IMR-90 (cell line): ENCODE measurements at regions not wholly inside any gene's neighbourhood (a gene's known extent, or its start where the extent isn't known, plus 50 kb on each side); places are given as distances from the start of the nearest gene placed in this dataset.

ENCODE experiments used
- ATAC-seq: fragments of 200-7000 bp; cut with Tn5 transposase; 2 replicates; pipeline ENCODE4 v1.9.1; 2020; ENCODE audit warnings: low read depth, mild to moderate bottlenecking, moderate library complexity
- BruUV-seq: library from RNA; stranded (reverse); fragments of 400-500 nt; replicated peaks from 2 replicates; lab custom pipeline; 2021; lab: Mats Ljungman, UMichigan
- CTCF ChIA-PET: fragments of 300-600 bp; formaldehyde crosslinking; extraction: SDS; loops from one replicate; lab custom pipeline; 2021; ENCODE audit warnings: antibody characterized with exemption; lab: Yijun Ruan, JAX
- POLR2A ChIA-PET: fragments of 300-600 bp; sonication (Branson Sonifier 250); formaldehyde crosslinking; loops from one replicate; lab custom pipeline; 2022; ENCODE audit warnings: antibody characterized with exemption; ENCODE audit not compliant: unreplicated experiment; lab: Charles Lee
- DNase-seq: peaks from one replicate; pipeline ENCODE4 v3.0.0; 2013
- H2AFZ ChIP-seq: replicated peaks from 2 replicates; pipeline ENCODE3; 2013; ENCODE audit warnings: low read length, mild to moderate bottlenecking; ENCODE audit not compliant: poor library complexity
- H2AK5ac ChIP-seq: 2 replicates; pipeline ENCODE4 v1.6.1; 2013; ENCODE audit warnings: low read depth, low read length, inconsistent platforms
- H2AK9ac ChIP-seq: replicated peaks from 2 replicates; pipeline ENCODE3; 2013; ENCODE audit warnings: mild to moderate bottlenecking, low read depth, low read length, moderate library complexity; ENCODE audit not compliant: poor library complexity
- H2BK120ac ChIP-seq: 2 replicates; pipeline ENCODE4 v1.6.1; 2013; ENCODE audit warnings: low read depth, low read length, inconsistent platforms
- H2BK15ac ChIP-seq: 3 replicates; pipeline ENCODE4 v1.6.1; 2013; ENCODE audit warnings: low read depth, low read length, inconsistent platforms
- H2BK20ac ChIP-seq: 2 replicates; pipeline ENCODE4 v1.6.1; 2013; ENCODE audit warnings: low read depth, mild to moderate bottlenecking, inconsistent platforms, low read length, moderate library complexity
- H2BK5ac ChIP-seq: 2 replicates; pipeline ENCODE4 v1.6.1; 2013; ENCODE audit warnings: mild to moderate bottlenecking, low read depth, low read length, inconsistent platforms; ENCODE audit not compliant: poor library complexity, severe bottlenecking
- H3K14ac ChIP-seq: replicated peaks from 2 replicates; pipeline ENCODE4 v1.6.1; 2013; ENCODE audit warnings: low read depth, low read length, inconsistent platforms
- H3K18ac ChIP-seq: 2 replicates; pipeline ENCODE4 v1.6.1; 2013; ENCODE audit warnings: low read depth, low read length, control low read depth
- H3K23ac ChIP-seq: 2 replicates; pipeline ENCODE4 v1.6.1; 2013; ENCODE audit warnings: low read depth, low read length, inconsistent platforms
- H3K27ac ChIP-seq: 2 replicates; pipeline ENCODE4 v1.5.1; 2013; ENCODE audit warnings: mild to moderate bottlenecking, control low read depth, low read length; ENCODE audit not compliant: insufficient read depth
- H3K27me3 ChIP-seq: 2 replicates; pipeline ENCODE4 v1.6.1; 2013; ENCODE audit warnings: low read length; ENCODE audit not compliant: control insufficient read depth, insufficient read depth
- H3K36me3 ChIP-seq: 2 replicates; pipeline ENCODE4 v1.6.1; 2013; ENCODE audit warnings: low read length, mixed read lengths; ENCODE audit not compliant: control insufficient read depth, insufficient read depth
- H3K4ac ChIP-seq: 2 replicates; pipeline ENCODE4 v1.6.1; 2013; ENCODE audit warnings: low read depth, low read length, inconsistent platforms
- H3K4me1 ChIP-seq: 2 replicates; pipeline ENCODE4 v1.6.1; 2013; ENCODE audit warnings: low read length, mixed read lengths; ENCODE audit not compliant: control insufficient read depth, insufficient read depth
- H3K4me2 ChIP-seq: 2 replicates; pipeline ENCODE4 v1.6.1; 2013; ENCODE audit warnings: low read depth, mild to moderate bottlenecking, control low read depth, low read length, moderate library complexity
- H3K4me3 ChIP-seq: 2 replicates; pipeline ENCODE4 v1.5.1; 2013; ENCODE audit warnings: low read depth, mild to moderate bottlenecking, control low read depth, low read length, moderate library complexity; ENCODE audit not compliant: insufficient read depth
- H3K56ac ChIP-seq: 2 replicates; pipeline ENCODE4 v1.6.1; 2013; ENCODE audit warnings: low read length, inconsistent platforms; ENCODE audit not compliant: insufficient read depth; ENCODE audit errors: extremely low read depth
- H3K79me1 ChIP-seq, 2 experiments: 2 replicates each; pipeline ENCODE4 v1.6.1; 2013; ENCODE audit warnings: low read length in 2 of 2, inconsistent platforms in 1 of 2, low read depth in 1 of 2
- H3K9ac ChIP-seq: 2 replicates; pipeline ENCODE4 v1.6.1; 2013; ENCODE audit warnings: low read depth, low read length, control low read depth
- H3K9me1 ChIP-seq: 2 replicates; pipeline ENCODE4 v1.6.1; 2013; ENCODE audit warnings: low read length, inconsistent platforms; ENCODE audit not compliant: insufficient read depth
- H3K9me3 ChIP-seq: 2 replicates; pipeline ENCODE4 v1.6.1; 2013; ENCODE audit warnings: low read length; ENCODE audit not compliant: control insufficient read depth, insufficient read depth
- H4K20me1 ChIP-seq: 2 replicates; pipeline ENCODE4 v1.6.1; 2013; ENCODE audit warnings: low read length, inconsistent platforms; ENCODE audit not compliant: insufficient read depth
- H4K5ac ChIP-seq: 2 replicates; pipeline ENCODE4 v1.6.1; 2013; ENCODE audit warnings: mild to moderate bottlenecking, low read depth, low read length, control low read depth
- H4K8ac ChIP-seq, 2 experiments: 2 replicates each; pipeline ENCODE4 v1.6.1; 2013; ENCODE audit warnings: low read depth in 2 of 2, low read length in 2 of 2, control low read depth in 1 of 2, inconsistent platforms in 1 of 2
- H4K91ac ChIP-seq: 2 replicates; pipeline ENCODE4 v1.6.1; 2013; ENCODE audit warnings: low read depth, low read length, inconsistent platforms; ENCODE audit not compliant: insufficient read depth
- CEBPB ChIP-seq: IDR thresholded peaks from 2 replicates; pipeline ENCODE4 v1.6.1; 2012; ENCODE audit warnings: low read depth, low read length, improper control_type of control experiment
- FOS ChIP-seq: fragments of 150-350 bp; IDR thresholded peaks from 2 replicates; pipeline ENCODE4 v1.6.1; 2016; ENCODE audit warnings: low read depth, low read length
- MXI1 ChIP-seq: IDR thresholded peaks from 2 replicates; pipeline ENCODE4 v1.6.1; 2012; ENCODE audit warnings: low read depth, mild to moderate bottlenecking, low read length, moderate library complexity, borderline replicate concordance
- RAD21 ChIP-seq: IDR thresholded peaks from 2 replicates; pipeline ENCODE4 v1.6.1; 2012; ENCODE audit warnings: low read length, improper control_type of control experiment
- RCOR1 ChIP-seq: IDR thresholded peaks from 2 replicates; pipeline ENCODE4 v1.6.1; 2012; ENCODE audit warnings: mild to moderate bottlenecking, low read length, improper control_type of control experiment; ENCODE audit not compliant: insufficient replicate concordance
- WGBS, 2 experiments: methylation state at CpG; one replicate each; pipeline versions ENCODE4 v1.1.5 to v1.1.7; 2013; ENCODE audit warnings: missing lambda C conversion rate in 2 of 2; ENCODE audit not compliant: insufficient read length in 1 of 2; ENCODE audit errors: extremely low coverage in 2 of 2; 5-methylcytosine and 5-hydroxymethylcytosine counted together
- dilution Hi-C: fragments of 300-500 bp; cut with HindIII; formaldehyde crosslinking; loops from one replicate; pipeline ENCODE4 v1.14.3; 2018; ENCODE audit warnings: low sequenced_read_pairs; ENCODE audit not compliant: unreplicated experiment
- in situ Hi-C: fragments of 300-500 bp; cut with MboI; formaldehyde crosslinking; loops from 3 replicates; pipeline ENCODE4 v1.14.3; 2019; ENCODE audit warnings: low sequenced_read_pairs, inconsistent platforms, mixed read lengths
- intact Hi-C: fragments of 100-400 bp; cut with micrococcal nuclease; formaldehyde crosslinking; loops from 2 replicates; pipeline ENCODE4 v1.10.0; 2022
- TF ChIP-seq, protein P1 (sequence below): fragments of 150-350 bp; IDR thresholded peaks from 2 replicates; pipeline ENCODE4 v1.6.1; 2016; ENCODE audit warnings: low read depth, mild to moderate bottlenecking, low read length, moderate library complexity, borderline replicate concordance
- TF ChIP-seq, protein P2 (sequence below): fragments of 150-350 bp; IDR thresholded peaks from 2 replicates; pipeline ENCODE4 v1.6.1; 2017; ENCODE audit warnings: mild to moderate bottlenecking, antibody characterized with exemption, low read length, low read depth

DNA sequence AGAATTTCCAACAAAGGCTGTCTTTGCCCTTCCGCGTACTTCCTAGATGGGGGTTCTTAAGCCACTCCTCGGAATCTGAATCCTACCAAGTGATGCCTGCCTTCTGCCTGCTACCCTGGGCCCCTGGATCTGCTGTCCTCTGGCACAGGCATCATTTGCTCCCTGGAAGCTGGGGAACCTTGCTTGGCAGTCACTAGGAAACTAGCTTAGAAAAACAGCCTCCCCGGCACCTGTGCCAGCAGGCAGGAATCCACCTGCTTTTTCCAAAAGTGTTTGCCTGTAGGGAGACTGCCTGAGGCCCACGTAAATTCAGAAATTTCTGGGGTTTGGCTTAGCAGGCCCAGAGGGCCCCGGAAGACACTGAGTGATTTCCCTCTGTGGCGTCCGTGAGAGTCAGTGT lies 442.4 kb downstream of the TSHZ3 start:
- Histone ChIP-seq H3K4ac (no peak overlapping the region), H3K9me3 (no peaks in the 10 kb centered on the region), H4K91ac (no peak overlapping the region), H3K27ac (no peak overlapping the region), H3K27me3 (no peaks in the 10 kb centered on the region), H4K20me1 (no peaks in the 10 kb centered on the region), H3K4me3 (no peak overlapping the region), H3K56ac (no peak overlapping the region), H2AK9ac (no peak overlapping the region), H3K9ac (no peak overlapping the region), H2BK120ac (no peak overlapping the region), H3K14ac (no peak overlapping the region), H2AK5ac (no peak overlapping the region), H3K36me3 (no peaks in the 10 kb centered on the region), H2AFZ (no peak overlapping the region), H4K5ac (no peak overlapping the region), H2BK15ac (no peak overlapping the region), H2BK20ac (no peak overlapping the region), H4K8ac (no peak overlapping the region), H3K9me1 (no peaks in the 10 kb centered on the region), H3K79me1 (no peaks in the 10 kb centered on the region), H2BK5ac (no peak overlapping the region), H3K18ac (no peak overlapping the region), H3K23ac (no peak overlapping the region), H3K4me1 (no peaks in the 10 kb centered on the region), H3K4me2 (no peak overlapping the region)
- 64% methylated on average over 2 of the region's 8 CpGs; no CpG with 5 or more reads in 1 of the 2 experiments for WGBS, 2 experiments
- ChIA-PET CTCF (no interaction called here), POLR2A (no interaction called here)
- no peak for TF ChIP-seq FOS
- TF ChIP-seq MXI1 = no peak
- TF ChIP-seq RCOR1 = no peak
- TF ChIP-seq CEBPB = no peak
- TF ChIP-seq, protein P1, sequence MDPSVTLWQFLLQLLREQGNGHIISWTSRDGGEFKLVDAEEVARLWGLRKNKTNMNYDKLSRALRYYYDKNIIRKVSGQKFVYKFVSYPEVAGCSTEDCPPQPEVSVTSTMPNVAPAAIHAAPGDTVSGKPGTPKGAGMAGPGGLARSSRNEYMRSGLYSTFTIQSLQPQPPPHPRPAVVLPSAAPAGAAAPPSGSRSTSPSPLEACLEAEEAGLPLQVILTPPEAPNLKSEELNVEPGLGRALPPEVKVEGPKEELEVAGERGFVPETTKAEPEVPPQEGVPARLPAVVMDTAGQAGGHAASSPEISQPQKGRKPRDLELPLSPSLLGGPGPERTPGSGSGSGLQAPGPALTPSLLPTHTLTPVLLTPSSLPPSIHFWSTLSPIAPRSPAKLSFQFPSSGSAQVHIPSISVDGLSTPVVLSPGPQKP = no peak
- TF ChIP-seq RAD21 = no peak
- TF ChIP-seq, protein P2, sequence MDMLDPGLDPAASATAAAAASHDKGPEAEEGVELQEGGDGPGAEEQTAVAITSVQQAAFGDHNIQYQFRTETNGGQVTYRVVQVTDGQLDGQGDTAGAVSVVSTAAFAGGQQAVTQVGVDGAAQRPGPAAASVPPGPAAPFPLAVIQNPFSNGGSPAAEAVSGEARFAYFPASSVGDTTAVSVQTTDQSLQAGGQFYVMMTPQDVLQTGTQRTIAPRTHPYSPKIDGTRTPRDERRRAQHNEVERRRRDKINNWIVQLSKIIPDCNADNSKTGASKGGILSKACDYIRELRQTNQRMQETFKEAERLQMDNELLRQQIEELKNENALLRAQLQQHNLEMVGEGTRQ = no peak
- dilution Hi-C loops = no loop called here
- ATAC-seq (no peak), DNase-seq (no peak)
- in situ Hi-C loops = no loop called here
- intact Hi-C loops = no loop called here
- BruUV-seq = no TSS peak
